Aorta (tissue), 5 donors: ENCODE measurements at regions not wholly inside any gene's neighbourhood (a gene's known extent, or its start where the extent isn't known, plus 50 kb on each side); places are given as distances from the start of the nearest gene placed in this dataset.

Experiments
- ATAC-seq: fragments of 200-7000 bp; cut with Tn5 transposase; one replicate; pipeline ENCODE4 v1.9.1; 2022; ENCODE audit warnings: moderate library complexity; ENCODE audit not compliant: low FRiP score
- DNase-seq, 2 donors: peaks; one replicate each; pipeline ENCODE4 v3.0.0-alpha.2; 2020
- H3K27ac ChIP-seq, 2 donors: one replicate each; pipeline ENCODE4 v1.5.1; 2013; ENCODE audit warnings: low read length in 2 of 2, mild to moderate bottlenecking in 2 of 2, moderate library complexity in 2 of 2, control low read depth in 1 of 2, inconsistent platforms in 1 of 2, low read depth in 1 of 2
- H3K27me3 ChIP-seq, 2 donors: one replicate each; pipeline ENCODE4 v1.6.1; 2013; ENCODE audit warnings: control low read depth in 1 of 2, low read length in 1 of 2, mild to moderate bottlenecking in 1 of 2, moderate library complexity in 1 of 2; ENCODE audit not compliant: insufficient read depth in 2 of 2, control insufficient read depth in 1 of 2
- H3K36me3 ChIP-seq, 2 donors: one replicate each; pipeline ENCODE4 v1.6.1; 2013; ENCODE audit warnings: control low read depth in 1 of 2, low read length in 1 of 2, mild to moderate bottlenecking in 1 of 2; ENCODE audit not compliant: insufficient read depth in 2 of 2, control insufficient read depth in 1 of 2
- H3K4me1 ChIP-seq, 2 donors: one replicate each; pipeline ENCODE4 v1.6.1; 2013; ENCODE audit warnings: low read length in 2 of 2, control low read depth in 1 of 2, mild to moderate bottlenecking in 1 of 2, moderate library complexity in 1 of 2; ENCODE audit not compliant: insufficient read depth in 2 of 2, control insufficient read depth in 1 of 2
- H3K4me3 ChIP-seq, 2 donors: one replicate each; pipeline ENCODE4 v1.5.1; 2013; ENCODE audit warnings: low read length in 2 of 2, control low read depth in 1 of 2, mild to moderate bottlenecking in 1 of 2
- H3K9me3 ChIP-seq: one replicate; pipeline ENCODE4 v1.6.1; 2013; ENCODE audit warnings: mild to moderate bottlenecking, low read length; ENCODE audit not compliant: control insufficient read depth
- WGBS, 2 donors: extraction: QIAGEN DNeasy Blood & Tissue Kit; methylation state at CpG; one replicate each; pipeline ENCODE4 v1.1.7; 2013; 5-methylcytosine and 5-hydroxymethylcytosine counted together
- intact Hi-C, 2 donors: fragments of 100-400 bp; cut with DNase I; formaldehyde crosslinking; loops; one replicate each; pipeline versions ENCODE4 v1.14.2 to v1.15.0; 2022
- donor health status: healthy with polysubstance abuse.
- donor health status: Bipolar disorder and iron deficiency.
- donor health status: DM: no; HTN: no; CAD: no.
- donor health status: DM: no; HTN: no; CAD: no.
- donor health status: DM: yes; HTN: yes; CAD: no.

- no peak for ATAC-seq
- Histone ChIP-seq H3K4me1 (peaks cover 0 to 6% of the 10 kb centered on the region in 2 donors), H3K27ac (no peak overlapping the region), H3K27me3 (no peaks in the 10 kb centered on the region), H3K9me3 (no peaks in the 10 kb centered on the region), H3K4me3 (no peak overlapping the region), H3K36me3 (no peaks in the 10 kb centered on the region)
- intact Hi-C loops: no loop called here
- no peak for DNase-seq
- 61 to 68% methylated on average over 5 of the region's 5 CpGs for whole genome bisulfite sequencing, 2 donors
Observed at GRCh38 chr17:59451706-59452105, 113.7 kb upstream of the DHX40 start.

- no peaks in the 10 kb centered on the region for H3K9me3 ChIP-seq
- intact Hi-C loops: no loop called here
- WGBS, 2 donors: 86 to 90% methylated on average over 3 of the region's 3 CpGs
Observed at GRCh38 chr17:59454633-59455105, 110.7 kb upstream of the DHX40 start.

GRCh38 chr17:59456428-59456827 lies 109.0 kb upstream of the DHX40 start:
- intact Hi-C loops: no loop called here
- Histone ChIP-seq H3K27me3 (no peaks in the 10 kb centered on the region), H3K9me3 (no peaks in the 10 kb centered on the region), H3K4me1 (peaks cover 0 to 6% of the 10 kb centered on the region in 2 donors), H3K4me3 (no peak overlapping the region), H3K27ac (no peak overlapping the region), H3K36me3 (no peaks in the 10 kb centered on the region)
- ATAC-seq (no peak), DNase-seq (no peak)
- WGBS, 2 donors: 89 to 96% methylated on average over 7 of the region's 7 CpGs

More at GRCh38 chr17:59454633-59455105, 110.7 kb upstream of the DHX40 start:
- no peak overlapping the region for H3K4me3 ChIP-seq
- H3K27ac ChIP-seq: no peak overlapping the region
- H3K36me3 ChIP-seq: no peaks in the 10 kb centered on the region
- no peak for DNase-seq
- H3K4me1 ChIP-seq: peaks cover 0 to 6% of the 10 kb centered on the region in 2 donors
- no peaks in the 10 kb centered on the region for H3K27me3 ChIP-seq
- no peak for ATAC-seq

DNA sequence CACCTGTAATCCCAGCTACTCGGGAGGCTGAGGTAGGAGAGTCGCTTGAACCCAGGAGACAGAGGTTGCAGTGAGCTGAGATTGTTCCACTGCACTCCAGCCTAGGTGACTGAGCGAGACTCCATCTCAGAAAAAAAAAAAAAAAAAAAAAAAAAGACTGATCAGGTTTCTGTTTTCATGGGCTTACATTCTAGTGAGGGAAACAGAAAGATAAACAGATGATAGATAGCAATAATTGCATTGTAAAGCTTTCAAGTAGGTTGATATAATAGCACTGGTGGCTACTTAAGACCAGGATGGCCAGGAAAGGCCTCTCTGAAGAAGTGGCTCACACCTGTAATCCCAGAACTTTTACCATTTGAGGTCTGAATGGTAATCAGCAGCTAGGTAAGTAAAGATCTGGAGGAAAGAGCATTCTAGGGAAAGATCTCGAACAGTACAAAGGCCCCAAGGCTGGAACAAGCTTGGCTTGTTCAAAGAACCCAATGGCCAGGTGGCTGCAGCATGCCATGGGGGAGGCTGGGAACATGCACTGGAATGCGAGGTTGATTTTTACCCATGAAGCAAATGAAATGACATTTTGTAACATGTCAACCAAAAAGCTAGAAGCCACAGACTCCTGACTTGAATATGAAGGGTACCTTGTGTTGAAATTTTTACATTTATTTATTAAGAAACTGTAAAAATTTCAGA lies 108.3 kb upstream of the DHX40 start:
- H3K4me1 ChIP-seq: peaks cover 0 to 6% of the 10 kb centered on the region in 2 donors
- 95 to 98% methylated on average over 5 of the region's 5 CpGs for WGBS, 2 donors

GRCh38 chr17:59462385-59462784 lies 103.0 kb upstream of the DHX40 start:
- no peak overlapping the region for H3K27ac ChIP-seq
- ATAC-seq (no peak), DNase-seq (no peak)
- intact Hi-C loops: no loop called here
- H3K27me3 ChIP-seq: no peaks in the 10 kb centered on the region
- H3K9me3 ChIP-seq: no peaks in the 10 kb centered on the region
- H3K36me3 ChIP-seq: no peaks in the 10 kb centered on the region
- no peak overlapping the region for H3K4me3 ChIP-seq
- 85 to 91% methylated on average over 4 of the region's 4 CpGs for WGBS, 2 donors
- no peaks in the 10 kb centered on the region for H3K4me1 ChIP-seq

More for the DNA sequence above, 108.3 kb upstream of the DHX40 start:
- no peak overlapping the region for H3K4me3 ChIP-seq
- no peak for DNase-seq
- no peaks in the 10 kb centered on the region for H3K9me3 ChIP-seq
- no peak for ATAC-seq
- no peak overlapping the region for H3K27ac ChIP-seq
- intact Hi-C loops: no loop called here
- H3K36me3 ChIP-seq: no peaks in the 10 kb centered on the region
- no peaks in the 10 kb centered on the region for H3K27me3 ChIP-seq

GRCh38 chr17:59464246-59464645 lies 101.2 kb upstream of the DHX40 start:
- DNase-seq: no peak
- no peak for ATAC-seq
- no peaks in the 10 kb centered on the region for H3K27me3 ChIP-seq
- intact Hi-C loops: no loop called here
- no peaks in the 10 kb centered on the region for H3K9me3 ChIP-seq
- H3K36me3 ChIP-seq: no peaks in the 10 kb centered on the region
- no peak overlapping the region for H3K27ac ChIP-seq
- H3K4me1 ChIP-seq: no peaks in the 10 kb centered on the region
- H3K4me3 ChIP-seq: no peak overlapping the region
- 94% methylated on average over 5 of the region's 5 CpGs for WGBS, 2 donors

- Histone ChIP-seq H3K4me1 (no peaks in the 10 kb centered on the region), H3K27me3 (no peaks in the 10 kb centered on the region), H3K4me3 (no peak overlapping the region), H3K9me3 (no peaks in the 10 kb centered on the region), H3K27ac (no peak overlapping the region), H3K36me3 (no peaks in the 10 kb centered on the region)
- intact Hi-C loops: no loop called here
- ATAC-seq (no peak), DNase-seq (no peak)
- 90 to 92% methylated on average over 6 of the region's 6 CpGs for whole genome bisulfite sequencing, 2 donors
Observed at GRCh38 chr17:59465949-59466307, 99.5 kb upstream of the DHX40 start.

DNA sequence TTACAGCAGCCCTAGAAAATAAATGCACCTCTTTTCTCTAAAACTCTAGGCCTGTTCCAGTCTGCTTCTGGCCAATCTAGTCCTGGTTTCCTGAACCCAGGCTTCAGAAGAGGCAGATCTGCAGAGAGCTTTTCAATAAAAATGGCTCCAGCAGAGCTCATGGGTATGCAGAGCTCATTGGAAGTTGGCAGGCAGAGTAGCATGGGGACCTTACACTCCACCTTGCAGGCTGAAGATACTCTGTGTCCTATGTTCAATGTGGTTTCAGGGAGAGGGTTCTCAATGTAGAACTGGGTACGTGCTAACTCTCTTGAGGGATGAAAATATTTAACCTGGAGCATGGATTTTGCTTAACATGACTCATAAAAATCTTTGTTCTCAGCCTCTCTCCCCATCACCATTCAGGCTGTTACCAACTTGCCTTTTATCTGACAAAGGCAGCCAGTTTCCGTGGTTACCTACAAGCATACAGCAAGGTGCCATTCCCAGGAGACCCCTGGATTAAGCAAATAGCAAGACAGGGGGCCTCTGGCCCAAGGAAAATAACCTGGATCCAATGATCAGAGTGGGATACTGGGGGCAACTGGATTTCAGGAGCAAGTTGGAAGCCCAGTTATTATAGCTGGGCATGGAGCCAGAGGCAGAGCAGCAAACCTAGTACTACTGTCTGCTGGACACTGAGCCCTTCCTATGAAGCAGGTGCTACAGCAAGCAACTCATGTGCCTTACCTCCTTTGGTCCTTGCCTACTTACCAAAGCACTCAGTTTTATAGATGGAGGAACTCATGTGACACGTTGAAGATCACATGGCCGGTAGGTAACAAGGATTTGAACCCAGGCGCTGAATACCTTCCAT lies 98.2 kb upstream of the DHX40 start:
- Histone ChIP-seq H3K27me3 (no peaks in the 10 kb centered on the region), H3K4me3 (no peak overlapping the region), H3K27ac (no peak overlapping the region), H3K9me3 (no peaks in the 10 kb centered on the region), H3K36me3 (no peaks in the 10 kb centered on the region), H3K4me1 (no peaks in the 10 kb centered on the region)
- DNase-seq (no peak), ATAC-seq (no peak)
- intact Hi-C loops: no loop called here
- WGBS, 2 donors: 88 to 93% methylated on average over 5 of the region's 5 CpGs
